Endothelial cell of umbilical vein (primary cell): ENCODE measurements at regions not wholly inside any gene's neighbourhood (a gene's known extent, or its start where the extent isn't known, plus 50 kb on each side); places are given as distances from the start of the nearest gene placed in this dataset.

ENCODE experiments used
- BruUV-seq: library from RNA; stranded (reverse); fragments of 400-500 nt; replicated peaks from 2 replicates; lab custom pipeline; 2021; lab: Mats Ljungman, UMichigan
- CTCF ChIA-PET: fragments of 300-600, 350-600 bp; sonication (Branson Sonifier 250); formaldehyde crosslinking; loops from one replicate; lab custom pipeline; 2021; ENCODE audit warnings: antibody characterized with exemption, inconsistent platforms; lab: Charles Lee
- POLR2A ChIA-PET: fragments of 300-600, 350-600 bp; sonication (Branson Sonifier 250); formaldehyde crosslinking; loops from one replicate; lab custom pipeline; 2021; ENCODE audit warnings: antibody characterized with exemption, inconsistent platforms; lab: Charles Lee
- DNase-seq: peaks from one replicate; pipeline ENCODE4 v3.0.0-alpha.2; 2011; ENCODE audit warnings: low read depth, low spot score
- FAIRE-seq: peaks from 2 replicates; lab custom pipeline; 2011; peaks lifted over from hg19 to GRCh38; lab: Jason Lieb, UNC
- H2AFZ ChIP-seq: 2 replicates; pipeline ENCODE4 v1.6.0; 2012; ENCODE audit warnings: low read depth, low read length, control low read depth, inconsistent platforms
- H3K27ac ChIP-seq: 2 replicates; pipeline ENCODE4 v1.5.1; 2011; ENCODE audit warnings: low read depth, mild to moderate bottlenecking, control low read depth, low read length, moderate library complexity; ENCODE audit not compliant: insufficient read depth
- H3K27me3 ChIP-seq, 2 experiments: 2 replicates each; pipeline versions ENCODE4 v1.6.0 to v1.6.1; 2011; ENCODE audit warnings: low read length in 2 of 2, mixed read lengths in 1 of 2; ENCODE audit not compliant: control insufficient read depth in 2 of 2, insufficient read depth in 2 of 2
- H3K36me3 ChIP-seq, 2 experiments: 2 replicates in 1 of 2; 3 replicates in 1 of 2; pipeline ENCODE4 v1.5.1; 2011; ENCODE audit warnings: low read length in 2 of 2, mild to moderate bottlenecking in 1 of 2, moderate library complexity in 1 of 2; ENCODE audit not compliant: control insufficient read depth in 2 of 2, insufficient read depth in 2 of 2; ENCODE audit errors: extremely low read depth in 1 of 2
- H3K4me1 ChIP-seq: 3 replicates; pipeline ENCODE4 v1.5.1; 2011; ENCODE audit warnings: mild to moderate bottlenecking, low read length; ENCODE audit not compliant: control insufficient read depth, insufficient read depth; ENCODE audit errors: extremely low read depth
- H3K4me2 ChIP-seq: 2 replicates; pipeline ENCODE4 v1.6.1; 2011; ENCODE audit warnings: low read length, control low read depth, mixed read lengths; ENCODE audit not compliant: insufficient read depth
- H3K4me3 ChIP-seq, 3 experiments: fragments of 200-600 bp in 1 of 3; sonication (generic), shearing (Covaris generic) in 1 of 3; replicated peaks in 1 of 3; 2 replicates each; pipeline ENCODE4 v1.5.1; 2011 to 2016; ENCODE audit warnings: control low read depth in 3 of 3, low read length in 3 of 3, mild to moderate bottlenecking in 2 of 3, inconsistent platforms in 1 of 3, low read depth in 1 of 3, moderate library complexity in 1 of 3; ENCODE audit not compliant: insufficient read depth in 1 of 3
- H3K79me2 ChIP-seq: 2 replicates; pipeline ENCODE4 v1.6.0; 2012; ENCODE audit warnings: low read length, inconsistent platforms; ENCODE audit not compliant: control insufficient read depth, insufficient read depth
- H3K9ac ChIP-seq: replicated peaks from 2 replicates; pipeline ENCODE3; 2011; ENCODE audit warnings: low read length, control low read depth; ENCODE audit not compliant: insufficient read depth; ENCODE audit errors: extremely low read depth
- H3K9me1 ChIP-seq: replicated peaks from 3 replicates; pipeline ENCODE4 v1.6.0; 2011; ENCODE audit warnings: mild to moderate bottlenecking, low read length; ENCODE audit not compliant: control insufficient read depth, insufficient read depth; ENCODE audit errors: extremely low read depth
- H3K9me3 ChIP-seq: replicated peaks from 2 replicates; pipeline ENCODE4 v1.5.1; 2012; ENCODE audit warnings: low read length, inconsistent platforms; ENCODE audit not compliant: control insufficient read depth, insufficient read depth
- H4K20me1 ChIP-seq: replicated peaks from 2 replicates; pipeline ENCODE3; 2011; ENCODE audit warnings: mild to moderate bottlenecking, low read length; ENCODE audit not compliant: control insufficient read depth, insufficient read depth; ENCODE audit errors: extremely low read depth
- EZH2 ChIP-seq: IDR thresholded peaks from 2 replicates; pipeline ENCODE4 v1.6.1; 2012; ENCODE audit warnings: borderline replicate concordance, low read depth, mild to moderate bottlenecking, moderate library complexity, low read length, inconsistent platforms; ENCODE audit not compliant: severe bottlenecking
- FOS ChIP-seq: IDR thresholded peaks from 2 replicates; pipeline ENCODE4 v1.6.1; 2011; ENCODE audit warnings: mild to moderate bottlenecking, low read length, moderate library complexity, borderline replicate concordance; ENCODE audit not compliant: insufficient read depth
- GATA2 ChIP-seq: IDR thresholded peaks from 2 replicates; pipeline ENCODE4 v1.7.0; 2011; ENCODE audit warnings: low read depth, mild to moderate bottlenecking, moderate library complexity, mixed read lengths, low read length; ENCODE audit not compliant: insufficient read length, insufficient read depth
- JUN ChIP-seq: IDR thresholded peaks from 2 replicates; pipeline ENCODE4 v1.6.1; 2011; ENCODE audit warnings: borderline replicate concordance, low read depth; ENCODE audit not compliant: insufficient read length, insufficient read depth
- MYC ChIP-seq: IDR thresholded peaks from one replicate; pipeline ENCODE4 v1.6.1; 2011; ENCODE audit warnings: mild to moderate bottlenecking, low read depth, low read length
- POLR2A ChIP-seq: IDR thresholded peaks from 2 replicates; pipeline ENCODE4 v1.6.1; 2012; ENCODE audit warnings: low read depth, mild to moderate bottlenecking, control low read depth, low read length
- POLR2AphosphoS5 ChIP-seq: IDR thresholded peaks from 2 replicates; pipeline ENCODE4 v1.6.1; 2012; ENCODE audit warnings: low read depth, mild to moderate bottlenecking, control low read depth, low read length, moderate library complexity; ENCODE audit not compliant: insufficient read depth
- dilution Hi-C: fragments of 300-500 bp; cut with MboI; formaldehyde crosslinking; loops from one replicate; pipeline ENCODE4 v1.15.0; 2019; ENCODE audit warnings: low sequenced_read_pairs; ENCODE audit not compliant: extremely low pct_ligation_motif_present
- intact Hi-C: fragments of 100-400 bp; cut with micrococcal nuclease; formaldehyde crosslinking; loops from one replicate; pipeline ENCODE4 v1.10.0; 2022
- TF ChIP-seq, protein P1 (sequence below): IDR thresholded peaks from 2 replicates; pipeline ENCODE4 v1.6.1; 2011; ENCODE audit not compliant: insufficient read depth, insufficient read length
- TF ChIP-seq, protein P2 (sequence below), 2 donors: IDR thresholded peaks; 1 replicate in 1 of 2; 2 replicates in 1 of 2; pipeline ENCODE4 v1.5.1; 2011; ENCODE audit warnings: low read length in 2 of 2, mild to moderate bottlenecking in 2 of 2, moderate library complexity in 2 of 2, control low read depth in 1 of 2, inconsistent platforms in 1 of 2, low read depth in 1 of 2; ENCODE audit not compliant: insufficient read depth in 1 of 2; ENCODE audit errors: extremely low read depth in 1 of 2

DNA sequence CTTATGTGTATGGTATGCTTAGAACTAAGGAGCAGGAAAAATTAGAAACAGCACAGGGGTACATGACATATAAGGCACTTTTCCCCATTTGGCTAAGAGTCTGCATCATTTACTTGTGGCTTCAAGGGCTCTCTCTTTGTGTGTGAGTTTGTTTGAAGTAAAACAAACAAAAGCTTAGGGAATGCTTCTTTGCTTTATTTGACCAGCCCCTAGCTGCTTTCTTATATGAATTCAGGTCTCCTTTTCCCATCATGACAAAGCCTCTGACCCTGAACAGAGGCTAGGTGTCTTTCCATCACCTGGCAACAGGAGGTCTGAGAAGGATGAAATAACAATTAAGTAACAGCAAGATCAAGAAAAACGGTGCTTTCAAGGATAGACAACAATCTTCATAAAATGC, 643.8 kb upstream of the ADGRL2 start:
- no peak overlapping the region for H3K27ac ChIP-seq
- no peak overlapping the region for H3K9ac ChIP-seq
- intact Hi-C loops, result no loop called here
- no peak overlapping the region for H3K4me3 ChIP-seq
- no peak overlapping the region for H2AFZ ChIP-seq
- FAIRE-seq, result no peak
- no peak overlapping the region for H3K4me2 ChIP-seq
- BruUV-seq, result no TSS peak
- dilution Hi-C loops, result no loop called here
- no peaks in the 10 kb centered on the region for H3K79me2 ChIP-seq
- H3K27me3 ChIP-seq, result no peaks in the 10 kb centered on the region
- no peaks in the 10 kb centered on the region for H3K36me3 ChIP-seq
- no peaks in the 10 kb centered on the region for H3K9me1 ChIP-seq
- no peaks in the 10 kb centered on the region for H4K20me1 ChIP-seq
- no peaks in the 10 kb centered on the region for H3K9me3 ChIP-seq
- TF ChIP-seq GATA2, result no peak
- TF ChIP-seq, protein P1, sequence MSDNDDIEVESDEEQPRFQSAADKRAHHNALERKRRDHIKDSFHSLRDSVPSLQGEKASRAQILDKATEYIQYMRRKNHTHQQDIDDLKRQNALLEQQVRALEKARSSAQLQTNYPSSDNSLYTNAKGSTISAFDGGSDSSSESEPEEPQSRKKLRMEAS, result no peak
- no peak for TF ChIP-seq POLR2A
- no peak for TF ChIP-seq EZH2
- no peak for TF ChIP-seq JUN
- TF ChIP-seq, protein P2, sequence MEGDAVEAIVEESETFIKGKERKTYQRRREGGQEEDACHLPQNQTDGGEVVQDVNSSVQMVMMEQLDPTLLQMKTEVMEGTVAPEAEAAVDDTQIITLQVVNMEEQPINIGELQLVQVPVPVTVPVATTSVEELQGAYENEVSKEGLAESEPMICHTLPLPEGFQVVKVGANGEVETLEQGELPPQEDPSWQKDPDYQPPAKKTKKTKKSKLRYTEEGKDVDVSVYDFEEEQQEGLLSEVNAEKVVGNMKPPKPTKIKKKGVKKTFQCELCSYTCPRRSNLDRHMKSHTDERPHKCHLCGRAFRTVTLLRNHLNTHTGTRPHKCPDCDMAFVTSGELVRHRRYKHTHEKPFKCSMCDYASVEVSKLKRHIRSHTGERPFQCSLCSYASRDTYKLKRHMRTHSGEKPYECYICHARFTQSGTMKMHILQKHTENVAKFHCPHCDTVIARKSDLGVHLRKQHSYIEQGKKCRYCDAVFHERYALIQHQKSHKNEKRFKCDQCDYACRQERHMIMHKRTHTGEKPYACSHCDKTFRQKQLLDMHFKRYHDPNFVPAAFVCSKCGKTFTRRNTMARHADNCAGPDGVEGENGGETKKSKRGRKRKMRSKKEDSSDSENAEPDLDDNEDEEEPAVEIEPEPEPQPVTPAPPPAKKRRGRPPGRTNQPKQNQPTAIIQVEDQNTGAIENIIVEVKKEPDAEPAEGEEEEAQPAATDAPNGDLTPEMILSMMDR (IDR thresholded peaks at IDR 0.05; ENCODE audit: extremely low read depth in 1 of 2, insufficient read depth in 1 of 2, low read depth in 1 of 2, low read length in 2 of 2), result no peak
- TF ChIP-seq POLR2AphosphoS5, result no peak
- no peak for TF ChIP-seq MYC
- TF ChIP-seq FOS, result no peak
- CTCF ChIA-PET, result no interaction called here
- POLR2A ChIA-PET, result no interaction called here
- no peak for DNase-seq
- H3K4me1 ChIP-seq, result peaks cover 4% of the 10 kb centered on the region
